GM12892 (cell line): ENCODE measurements at regions not wholly inside any gene's neighbourhood (a gene's known extent, or its start where the extent isn't known, plus 50 kb on each side); places are given as distances from the start of the nearest gene placed in this dataset.

Experiments used
- POLR2A ChIP-seq: IDR thresholded peaks from 2 replicates; pipeline ENCODE4 v1.6.1; 2011; ENCODE audit warnings: low read depth, low read length, control low read depth
- POLR2AphosphoS5 ChIP-seq: IDR thresholded peaks from 2 replicates; pipeline ENCODE4 v1.6.1; 2011; ENCODE audit warnings: low read depth, low read length, control low read depth
- TAF1 ChIP-seq: IDR thresholded peaks from 2 replicates; pipeline ENCODE4 v1.6.1; 2011; ENCODE audit warnings: low read depth, mild to moderate bottlenecking, control low read depth, low read length, borderline replicate concordance

DNA sequence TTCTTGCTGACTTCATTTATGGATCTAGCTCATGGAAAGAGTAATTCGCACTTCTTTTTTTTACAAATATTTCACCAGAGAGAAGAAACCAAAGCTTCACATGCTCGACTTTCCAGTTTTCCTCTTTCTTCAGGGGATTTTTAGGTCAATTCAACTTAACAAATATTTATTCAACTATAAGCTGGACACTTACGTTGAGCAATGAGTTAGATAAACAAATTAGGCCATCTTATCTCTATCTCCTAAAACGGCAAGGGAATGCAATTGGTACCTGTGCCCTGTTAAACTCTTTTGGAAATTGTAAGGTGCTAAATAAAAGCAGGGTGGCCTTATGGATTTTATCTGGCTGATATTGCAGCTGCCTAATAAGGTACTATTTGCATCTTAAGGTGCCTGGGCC is 145.1 kb upstream of the RAI14 start:
- TF ChIP-seq POLR2A (no peak), TAF1 (no peak), POLR2AphosphoS5 (no peak)
